D721Med (cell line): ENCODE measurements at regions not wholly inside any gene's neighbourhood (a gene's known extent, or its start where the extent isn't known, plus 50 kb on each side); places are given as distances from the start of the nearest gene placed in this dataset.
"Not testable (repeated sequence)": the region's sequence is repeated elsewhere in the genome, so short reads cannot be mapped to it uniquely, and the experiment has no call there.

ENCODE experiments used
- DNase-seq: peaks from one replicate; pipeline ENCODE4 v3.0.0; 2011; ENCODE audit warnings: low spot score; ENCODE audit not compliant: insufficient read length
- FAIRE-seq: peaks from 2 replicates; lab custom pipeline; 2011; peaks lifted over from hg19 to GRCh38; lab: Jason Lieb, UNC
- CTCF ChIP-seq: IDR thresholded peaks from 2 replicates; pipeline ENCODE4 v1.5.1; 2012; ENCODE audit warnings: mild to moderate bottlenecking, control low read depth; ENCODE audit not compliant: insufficient read depth; ENCODE audit errors: missing control alignments

- FAIRE-seq (no peak), DNase-seq (no peak)
- TF ChIP-seq CTCF: no peak
Measured at GRCh38 chr20:26218301-26218700, 521.6 kb upstream of the ZNF337 start.

GRCh38 chr20:26216025-26216424 lies 519.4 kb upstream of the ZNF337 start:
- DNase-seq: no peak
- no peak for FAIRE-seq

DNA sequence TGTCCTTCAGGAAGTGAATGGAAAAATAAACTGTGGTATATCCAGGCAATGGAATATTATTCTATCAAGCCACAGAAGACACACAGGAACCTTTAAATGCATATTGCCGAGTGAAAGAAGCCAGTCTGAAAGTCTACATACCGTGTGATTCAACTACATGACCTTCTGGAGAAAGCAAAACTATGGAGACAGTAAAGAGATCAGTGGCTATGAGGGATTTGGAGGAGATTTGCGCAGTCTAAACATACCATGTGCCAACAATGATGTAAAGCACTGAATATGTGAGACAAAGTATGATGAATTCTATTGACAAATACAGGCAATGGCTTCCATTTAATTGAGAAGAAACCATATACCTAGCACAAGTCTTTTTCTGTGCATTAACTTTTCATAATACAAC lies 518.3 kb upstream of the ZNF337 start:
- DNase-seq (no peak), FAIRE-seq (no peak)
- TF ChIP-seq CTCF: no peak

More at GRCh38 chr20:26216025-26216424, 519.4 kb upstream of the ZNF337 start:
- no peak for TF ChIP-seq CTCF

GRCh38 chr20:26209171-26209941 lies 512.7 kb upstream of the ZNF337 start:
- no peak for FAIRE-seq
- TF ChIP-seq CTCF: no peak
- DNase-seq: no peak

DNA sequence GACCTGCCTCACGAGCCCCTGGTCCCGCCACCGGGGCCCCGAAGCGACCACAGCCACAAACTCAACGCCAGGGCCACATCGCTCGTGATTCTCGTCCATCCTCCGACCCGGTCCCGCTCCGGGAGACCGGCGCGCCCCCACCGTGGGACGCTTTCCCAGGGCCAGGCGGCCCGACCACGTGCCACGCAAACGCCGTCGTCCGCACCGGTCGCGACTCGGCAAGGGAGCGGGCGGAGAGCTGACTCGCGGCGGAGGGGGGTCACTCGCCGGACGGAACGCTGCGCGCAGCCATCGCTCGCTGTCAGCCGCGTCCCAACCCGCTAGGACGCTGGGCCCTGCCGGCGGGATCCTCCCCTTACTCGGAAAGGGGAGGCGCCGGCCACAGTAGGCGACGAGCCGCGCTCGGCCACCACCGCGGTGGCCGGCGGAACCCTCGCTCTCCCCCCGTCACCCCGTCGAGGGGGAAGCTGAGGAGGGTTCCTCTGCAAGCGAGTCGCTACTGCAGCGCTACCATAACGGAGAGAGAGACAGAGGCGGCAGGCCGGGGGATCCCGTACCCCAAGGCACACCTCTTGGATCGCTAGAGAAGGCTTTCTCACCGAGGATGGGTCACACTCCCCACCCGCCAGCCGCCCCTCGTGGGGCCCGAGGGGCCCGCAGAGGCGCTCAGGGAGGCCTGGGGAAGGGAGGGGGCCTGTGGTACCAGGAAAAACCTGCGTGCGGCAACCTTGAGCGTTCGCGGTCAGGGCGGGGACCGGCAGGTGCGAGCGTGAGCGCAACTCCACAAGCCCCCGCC lies 511.8 kb upstream of the ZNF337 start:
- DNase-seq: no peak
- no peak for FAIRE-seq
- TF ChIP-seq CTCF: no peak

- FAIRE-seq, DNase-seq: not testable (repeated sequence)
Measured at GRCh38 chr20:26207967-26208295, 511.3 kb upstream of the ZNF337 start.

DNA sequence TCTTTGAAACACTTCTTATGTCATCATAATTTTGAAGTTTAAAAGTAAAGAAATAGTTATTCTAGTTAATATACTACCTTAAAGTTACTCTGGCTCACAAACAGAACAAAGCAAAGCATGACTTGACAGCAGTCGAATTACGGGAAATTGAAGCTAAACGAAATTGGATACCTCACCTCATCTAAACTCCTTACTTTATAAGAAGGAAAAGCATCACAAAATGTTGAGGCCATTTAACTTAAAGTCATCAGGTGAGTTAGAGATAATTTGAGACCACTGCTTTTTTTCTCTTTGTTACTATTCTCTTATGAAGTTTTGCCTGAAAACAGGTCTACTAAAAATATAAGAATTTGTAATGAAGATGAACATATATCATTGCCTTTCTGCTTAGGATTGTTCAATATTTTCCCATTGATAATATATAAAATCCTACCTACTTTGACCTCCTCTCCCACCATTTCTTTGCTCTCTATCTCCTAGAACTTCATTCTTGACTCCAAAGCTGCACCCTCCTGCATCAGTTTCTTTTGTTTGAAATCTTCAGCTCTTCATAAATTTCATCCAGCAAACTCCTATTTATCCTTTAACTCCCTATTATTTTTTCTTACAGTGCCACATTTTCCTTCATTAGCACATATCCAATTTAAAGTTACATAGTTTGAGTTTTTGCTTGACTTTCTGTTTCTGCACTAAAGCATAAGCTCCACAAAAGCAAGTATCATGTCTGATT lies 510.7 kb upstream of the ZNF337 start:
- no peak for DNase-seq
- no peak for TF ChIP-seq CTCF
- no peak for FAIRE-seq
